HCT116 (cell line): ENCODE measurements at regions not wholly inside any gene's neighbourhood (a gene's known extent, or its start where the extent isn't known, plus 50 kb on each side); places are given as distances from the start of the nearest gene placed in this dataset.

Experiments
- ATAC-seq: fragments of 200-7000 bp; cut with Tn5 transposase; 2 replicates; pipeline ENCODE4 v1.9.1; 2020; ENCODE audit warnings: mild to moderate bottlenecking, moderate library complexity
- BruUV-seq: library from RNA; stranded (reverse); fragments of 400-500 nt; replicated peaks from 2 replicates; lab custom pipeline; 2021; lab: Mats Ljungman, UMichigan
- CTCF ChIA-PET: fragments of 300-600 bp; sonication (Branson Sonifier 250); formaldehyde crosslinking; loops from one replicate; lab custom pipeline; 2021; ENCODE audit warnings: antibody characterized with exemption; lab: Charles Lee
- POLR2A ChIA-PET: fragments of 300-600, 350-600 bp; sonication (Branson Sonifier 250); formaldehyde crosslinking; loops from one replicate; lab custom pipeline; 2021; ENCODE audit warnings: antibody characterized with exemption; lab: Charles Lee
- RAD21 ChIA-PET, 2 experiments: fragments of 300-600 bp; sonication (Branson Sonifier 250); formaldehyde crosslinking; loops; one replicate each; lab custom pipeline; 2023; ENCODE audit warnings: low total read pairs in 2 of 2; ENCODE audit not compliant: uncharacterized antibody in 2 of 2, unreplicated experiment in 2 of 2, low non-redundant PET in 1 of 2; lab: Charles Lee
- DNase-seq: peaks from one replicate; pipeline ENCODE4 v3.0.0-alpha.2; 2010; ENCODE audit warnings: low read depth, low spot score
- H2AFZ ChIP-seq: fragments of 200-600 bp; shearing (Covaris generic), sonication (generic); 2 replicates; pipeline ENCODE4 v1.6.1; 2017; ENCODE audit warnings: low read depth, mixed run types, mixed read lengths, antibody characterized with exemption, low read length; ENCODE audit not compliant: poor library complexity, severe bottlenecking
- H3K27ac ChIP-seq: 2 replicates; pipeline ENCODE4 v1.5.1; 2012; ENCODE audit warnings: low read depth, low read length
- H3K27me3 ChIP-seq: fragments of 200-600 bp; sonication (generic); 2 replicates; pipeline ENCODE4 v1.6.1; 2016; ENCODE audit warnings: mixed run types, low read length, mixed read lengths; ENCODE audit not compliant: insufficient read depth
- H3K36me3 ChIP-seq, 2 experiments: fragments of 200-500 bp in 1 of 2; fragments of 200-600 bp in 1 of 2; sonication (Bioruptor generic) in 1 of 2; sonication (generic) in 1 of 2; 2 replicates each; pipeline versions ENCODE4 v1.5.1 to v1.6.1; 2014 to 2016; ENCODE audit warnings: low read length in 2 of 2, inconsistent platforms in 1 of 2, mixed read lengths in 1 of 2, mixed run types in 1 of 2; ENCODE audit not compliant: insufficient read depth in 2 of 2, control insufficient read depth in 1 of 2
- H3K4me1 ChIP-seq, 2 experiments: fragments of 200-600 bp in 1 of 2; sonication (generic) in 1 of 2; 2 replicates each; pipeline versions ENCODE4 v1.5.1 to v1.6.1; 2012 to 2017; ENCODE audit warnings: low read length in 2 of 2, inconsistent platforms in 1 of 2, mild to moderate bottlenecking in 1 of 2, mixed read lengths in 1 of 2, mixed run types in 1 of 2, moderate library complexity in 1 of 2; ENCODE audit not compliant: insufficient read depth in 2 of 2, control insufficient read depth in 1 of 2
- H3K4me2 ChIP-seq: fragments of 200-600 bp; sonication (generic); 2 replicates; pipeline ENCODE4 v1.6.1; 2017; ENCODE audit warnings: mixed run types, low read length, mixed read lengths
- H3K4me3 ChIP-seq, 2 experiments: fragments of 200-600 bp in 1 of 2; sonication (generic) in 1 of 2; replicated peaks in 1 of 2; 2 replicates each; pipeline ENCODE4 v1.5.1; 2011 to 2016; ENCODE audit warnings: low read length in 2 of 2, control low read depth in 1 of 2, low read depth in 1 of 2, mild to moderate bottlenecking in 1 of 2, mixed read lengths in 1 of 2, mixed run types in 1 of 2
- H3K79me2 ChIP-seq: fragments of 200-600 bp; sonication (generic); 2 replicates; pipeline ENCODE4 v1.6.1; 2017; ENCODE audit warnings: mild to moderate bottlenecking, mixed run types, low read length, moderate library complexity, mixed read lengths; ENCODE audit not compliant: insufficient read depth
- H3K9ac ChIP-seq: fragments of 200-600 bp; sonication (generic); 2 replicates; pipeline ENCODE4 v1.6.1; 2016; ENCODE audit warnings: low read length, mixed read lengths
- H3K9me2 ChIP-seq: fragments of 200-600 bp; sonication (generic), shearing (Covaris generic); 2 replicates; pipeline ENCODE4 v1.6.1; 2017; ENCODE audit warnings: mixed run types, mild to moderate bottlenecking, moderate library complexity; ENCODE audit not compliant: insufficient read depth
- H3K9me3 ChIP-seq, 2 experiments: fragments of 200-500 bp in 1 of 2; fragments of 200-600 bp in 1 of 2; sonication (Bioruptor generic) in 1 of 2; sonication (generic) in 1 of 2; 2 replicates each; pipeline ENCODE4 v1.6.1; 2014 to 2017; ENCODE audit warnings: low read length in 2 of 2, mixed read lengths in 2 of 2, inconsistent platforms in 1 of 2, low read depth in 1 of 2, mild to moderate bottlenecking in 1 of 2, mixed run types in 1 of 2, moderate library complexity in 1 of 2; ENCODE audit not compliant: control insufficient read depth in 1 of 2, insufficient read depth in 1 of 2
- H4K20me1 ChIP-seq: fragments of 200-600 bp; sonication (generic), shearing (Covaris generic); 2 replicates; pipeline ENCODE4 v1.6.1; 2017; ENCODE audit warnings: mixed run types, mild to moderate bottlenecking, moderate library complexity; ENCODE audit not compliant: insufficient read depth
- CBX3 ChIP-seq: IDR thresholded peaks from 2 replicates; pipeline ENCODE4 v1.6.1; 2012; ENCODE audit warnings: low read depth
- CEBPB ChIP-seq: IDR thresholded peaks from 2 replicates; pipeline ENCODE4 v1.6.1; 2012; ENCODE audit warnings: low read depth
- ELF1 ChIP-seq: IDR thresholded peaks from 2 replicates; pipeline ENCODE4 v1.6.1; 2012; ENCODE audit warnings: low read depth, borderline replicate concordance
- EZH2 ChIP-seq: fragments of 200-600 bp; sonication (generic); IDR thresholded peaks from 2 replicates; pipeline ENCODE4 v1.6.1; 2017; ENCODE audit warnings: antibody characterized with exemption, mixed run types
- FOSL1 ChIP-seq: IDR thresholded peaks from 2 replicates; pipeline ENCODE4 v1.6.1; 2012; ENCODE audit warnings: low read depth
- JUND ChIP-seq: IDR thresholded peaks from 2 replicates; pipeline ENCODE4 v1.6.1; 2012
- POLR2AphosphoS5 ChIP-seq: IDR thresholded peaks from 2 replicates; pipeline ENCODE4 v1.6.1; 2011; ENCODE audit warnings: mild to moderate bottlenecking, low read depth, low read length, moderate library complexity
- RAD21 ChIP-seq: IDR thresholded peaks from 2 replicates; pipeline ENCODE4 v1.6.1; 2012; ENCODE audit warnings: low read depth, mild to moderate bottlenecking
- SIN3A ChIP-seq: IDR thresholded peaks from 2 replicates; pipeline ENCODE4 v1.6.1; 2012; ENCODE audit warnings: low read depth
- ZNF274 ChIP-seq: fragments of 200-500 bp; sonication (Bioruptor generic); IDR thresholded peaks from 2 replicates; pipeline ENCODE4 v1.6.1; 2014; ENCODE audit warnings: mild to moderate bottlenecking, low read depth, low read length, inconsistent platforms
- intact Hi-C: fragments of 100-400 bp; cut with micrococcal nuclease; formaldehyde crosslinking; loops from 2 replicates; pipeline ENCODE4 v1.10.0; 2022
- TF ChIP-seq, protein P1 (sequence below): IDR thresholded peaks from 2 replicates; pipeline ENCODE4 v1.6.1; 2012
- TF ChIP-seq, protein P2 (sequence below): IDR thresholded peaks from 2 replicates; pipeline ENCODE4 v1.6.1; 2012; ENCODE audit warnings: low read depth
- TF ChIP-seq, protein P3 (sequence below), 3 experiments: fragments of 200-600 bp in 1 of 3; sonication (generic) in 1 of 3; IDR thresholded peaks in 2 of 3; conservative IDR thresholded peaks in 1 of 3; 2 replicates each; pipeline ENCODE4 v1.5.1; 2012 to 2017; ENCODE audit warnings: low read depth in 2 of 3, low read length in 2 of 3, antibody characterized with exemption in 1 of 3, borderline replicate concordance in 1 of 3, control low read depth in 1 of 3, mild to moderate bottlenecking in 1 of 3, mixed read lengths in 1 of 3, mixed run types in 1 of 3, moderate library complexity in 1 of 3; ENCODE audit not compliant: insufficient read depth in 1 of 3
- TF ChIP-seq, protein P4 (sequence below): IDR thresholded peaks from 2 replicates; pipeline ENCODE4 v1.6.1; 2011; ENCODE audit warnings: mild to moderate bottlenecking, low read length, moderate library complexity; ENCODE audit not compliant: insufficient replicate concordance; ENCODE audit errors: extremely low read depth

DNA sequence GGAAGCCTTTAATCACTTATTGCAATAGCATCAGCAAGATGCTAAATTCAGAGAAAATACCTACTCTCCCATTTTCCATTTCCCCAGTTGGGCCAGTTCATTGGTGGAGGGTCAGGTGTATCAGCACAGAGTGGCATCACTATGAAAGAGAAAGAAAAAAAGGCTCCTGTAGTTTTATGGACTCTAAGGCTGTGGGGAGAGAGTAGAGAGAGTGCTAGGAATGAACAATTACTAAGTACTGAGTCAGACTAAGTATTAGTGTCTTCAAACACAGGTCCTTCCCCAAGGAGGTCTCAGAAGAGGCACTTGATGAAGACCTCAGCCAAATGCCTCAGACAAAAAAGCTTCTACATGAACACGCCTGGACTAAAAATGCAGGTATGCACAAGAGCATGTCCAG, 1061.9 kb downstream of the FSTL5 start:
- Histone ChIP-seq H4K20me1 (no peaks in the 10 kb centered on the region), H2AFZ (no peak overlapping the region), H3K9me2 (no peaks in the 10 kb centered on the region), H3K27me3 (no peaks in the 10 kb centered on the region), H3K27ac (no peak overlapping the region), H3K79me2 (no peaks in the 10 kb centered on the region), H3K9me3 (no peaks in the 10 kb centered on the region), H3K4me3 (no peak overlapping the region), H3K4me1 (no peaks in the 10 kb centered on the region), H3K36me3 (no peaks in the 10 kb centered on the region), H3K9ac (no peak overlapping the region), H3K4me2 (no peak overlapping the region)
- RAD21 ChIA-PET: no interaction called here
- TF ChIP-seq CBX3 (no peak), ZNF274 (no peak), JUND (no peak), FOSL1 (no peak), CEBPB (no peak), EZH2 (no peak), ELF1 (no peak), RAD21 (no peak), SIN3A (no peak), POLR2AphosphoS5 (no peak)
- TF ChIP-seq, protein P1, sequence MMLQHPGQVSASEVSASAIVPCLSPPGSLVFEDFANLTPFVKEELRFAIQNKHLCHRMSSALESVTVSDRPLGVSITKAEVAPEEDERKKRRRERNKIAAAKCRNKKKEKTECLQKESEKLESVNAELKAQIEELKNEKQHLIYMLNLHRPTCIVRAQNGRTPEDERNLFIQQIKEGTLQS: no peak
- TF ChIP-seq, protein P2, sequence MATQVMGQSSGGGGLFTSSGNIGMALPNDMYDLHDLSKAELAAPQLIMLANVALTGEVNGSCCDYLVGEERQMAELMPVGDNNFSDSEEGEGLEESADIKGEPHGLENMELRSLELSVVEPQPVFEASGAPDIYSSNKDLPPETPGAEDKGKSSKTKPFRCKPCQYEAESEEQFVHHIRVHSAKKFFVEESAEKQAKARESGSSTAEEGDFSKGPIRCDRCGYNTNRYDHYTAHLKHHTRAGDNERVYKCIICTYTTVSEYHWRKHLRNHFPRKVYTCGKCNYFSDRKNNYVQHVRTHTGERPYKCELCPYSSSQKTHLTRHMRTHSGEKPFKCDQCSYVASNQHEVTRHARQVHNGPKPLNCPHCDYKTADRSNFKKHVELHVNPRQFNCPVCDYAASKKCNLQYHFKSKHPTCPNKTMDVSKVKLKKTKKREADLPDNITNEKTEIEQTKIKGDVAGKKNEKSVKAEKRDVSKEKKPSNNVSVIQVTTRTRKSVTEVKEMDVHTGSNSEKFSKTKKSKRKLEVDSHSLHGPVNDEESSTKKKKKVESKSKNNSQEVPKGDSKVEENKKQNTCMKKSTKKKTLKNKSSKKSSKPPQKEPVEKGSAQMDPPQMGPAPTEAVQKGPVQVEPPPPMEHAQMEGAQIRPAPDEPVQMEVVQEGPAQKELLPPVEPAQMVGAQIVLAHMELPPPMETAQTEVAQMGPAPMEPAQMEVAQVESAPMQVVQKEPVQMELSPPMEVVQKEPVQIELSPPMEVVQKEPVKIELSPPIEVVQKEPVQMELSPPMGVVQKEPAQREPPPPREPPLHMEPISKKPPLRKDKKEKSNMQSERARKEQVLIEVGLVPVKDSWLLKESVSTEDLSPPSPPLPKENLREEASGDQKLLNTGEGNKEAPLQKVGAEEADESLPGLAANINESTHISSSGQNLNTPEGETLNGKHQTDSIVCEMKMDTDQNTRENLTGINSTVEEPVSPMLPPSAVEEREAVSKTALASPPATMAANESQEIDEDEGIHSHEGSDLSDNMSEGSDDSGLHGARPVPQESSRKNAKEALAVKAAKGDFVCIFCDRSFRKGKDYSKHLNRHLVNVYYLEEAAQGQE: no peak
- TF ChIP-seq, protein P3, sequence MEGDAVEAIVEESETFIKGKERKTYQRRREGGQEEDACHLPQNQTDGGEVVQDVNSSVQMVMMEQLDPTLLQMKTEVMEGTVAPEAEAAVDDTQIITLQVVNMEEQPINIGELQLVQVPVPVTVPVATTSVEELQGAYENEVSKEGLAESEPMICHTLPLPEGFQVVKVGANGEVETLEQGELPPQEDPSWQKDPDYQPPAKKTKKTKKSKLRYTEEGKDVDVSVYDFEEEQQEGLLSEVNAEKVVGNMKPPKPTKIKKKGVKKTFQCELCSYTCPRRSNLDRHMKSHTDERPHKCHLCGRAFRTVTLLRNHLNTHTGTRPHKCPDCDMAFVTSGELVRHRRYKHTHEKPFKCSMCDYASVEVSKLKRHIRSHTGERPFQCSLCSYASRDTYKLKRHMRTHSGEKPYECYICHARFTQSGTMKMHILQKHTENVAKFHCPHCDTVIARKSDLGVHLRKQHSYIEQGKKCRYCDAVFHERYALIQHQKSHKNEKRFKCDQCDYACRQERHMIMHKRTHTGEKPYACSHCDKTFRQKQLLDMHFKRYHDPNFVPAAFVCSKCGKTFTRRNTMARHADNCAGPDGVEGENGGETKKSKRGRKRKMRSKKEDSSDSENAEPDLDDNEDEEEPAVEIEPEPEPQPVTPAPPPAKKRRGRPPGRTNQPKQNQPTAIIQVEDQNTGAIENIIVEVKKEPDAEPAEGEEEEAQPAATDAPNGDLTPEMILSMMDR (IDR thresholded peaks at IDR 0.05 in 2 of 3, conservative IDR thresholded peaks at IDR 0.05 in 1 of 3; ENCODE audit: borderline replicate concordance in 1 of 3, insufficient read depth in 1 of 3, low read depth in 2 of 3, low read length in 2 of 3): no peak
- TF ChIP-seq, protein P4, sequence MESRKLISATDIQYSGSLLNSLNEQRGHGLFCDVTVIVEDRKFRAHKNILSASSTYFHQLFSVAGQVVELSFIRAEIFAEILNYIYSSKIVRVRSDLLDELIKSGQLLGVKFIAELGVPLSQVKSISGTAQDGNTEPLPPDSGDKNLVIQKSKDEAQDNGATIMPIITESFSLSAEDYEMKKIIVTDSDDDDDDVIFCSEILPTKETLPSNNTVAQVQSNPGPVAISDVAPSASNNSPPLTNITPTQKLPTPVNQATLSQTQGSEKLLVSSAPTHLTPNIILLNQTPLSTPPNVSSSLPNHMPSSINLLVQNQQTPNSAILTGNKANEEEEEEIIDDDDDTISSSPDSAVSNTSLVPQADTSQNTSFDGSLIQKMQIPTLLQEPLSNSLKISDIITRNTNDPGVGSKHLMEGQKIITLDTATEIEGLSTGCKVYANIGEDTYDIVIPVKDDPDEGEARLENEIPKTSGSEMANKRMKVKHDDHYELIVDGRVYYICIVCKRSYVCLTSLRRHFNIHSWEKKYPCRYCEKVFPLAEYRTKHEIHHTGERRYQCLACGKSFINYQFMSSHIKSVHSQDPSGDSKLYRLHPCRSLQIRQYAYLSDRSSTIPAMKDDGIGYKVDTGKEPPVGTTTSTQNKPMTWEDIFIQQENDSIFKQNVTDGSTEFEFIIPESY: no peak
- no TSS peak for BruUV-seq
- no peak for DNase-seq
- CTCF ChIA-PET: no interaction called here
- no peak for ATAC-seq
- POLR2A ChIA-PET: no interaction called here
- intact Hi-C loops: no loop called here
